ENCODE measurements at regions not wholly inside any gene's neighbourhood (a gene's known extent, or its start where the extent isn't known, plus 50 kb on each side); places are given as distances from the start of the nearest gene placed in this dataset.
A peak's percentile ranks its signal among the peaks of the same experiment; 100 is the strongest.

DNA sequence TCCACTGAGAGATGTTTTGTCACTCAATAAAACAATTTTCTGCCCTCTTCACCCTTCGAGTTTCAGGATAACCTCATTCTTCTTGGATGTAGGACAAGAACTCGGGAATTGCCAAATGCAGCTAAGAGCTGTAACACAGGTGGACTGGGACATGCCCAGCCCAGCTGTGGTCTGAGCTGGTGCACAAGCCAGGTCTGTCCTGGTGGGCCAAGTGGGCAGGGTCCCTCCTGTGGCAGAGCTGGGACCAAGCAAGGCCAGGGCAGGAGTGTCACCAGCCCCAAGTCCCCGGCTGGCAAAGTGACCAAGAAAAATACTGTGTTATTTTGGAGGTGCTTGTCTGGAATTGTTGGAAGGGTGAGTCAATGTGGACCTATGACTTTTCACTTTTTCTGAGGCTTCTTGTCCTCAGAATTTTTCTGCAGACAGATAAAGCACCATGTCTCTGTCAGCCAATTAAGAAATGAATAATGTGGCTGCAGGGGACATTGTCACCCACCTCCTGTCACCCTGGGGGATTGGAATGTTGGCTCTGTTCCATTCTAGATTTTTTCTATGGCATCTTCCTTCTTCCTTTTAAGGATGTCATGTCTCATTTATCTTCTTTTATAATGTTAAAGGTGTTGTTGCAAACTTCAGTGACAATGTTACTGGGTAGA lies 645.2 kb upstream of the EPHA6 start:
- DNase-seq (ENCODE audit: low spot score): no peak

DNA sequence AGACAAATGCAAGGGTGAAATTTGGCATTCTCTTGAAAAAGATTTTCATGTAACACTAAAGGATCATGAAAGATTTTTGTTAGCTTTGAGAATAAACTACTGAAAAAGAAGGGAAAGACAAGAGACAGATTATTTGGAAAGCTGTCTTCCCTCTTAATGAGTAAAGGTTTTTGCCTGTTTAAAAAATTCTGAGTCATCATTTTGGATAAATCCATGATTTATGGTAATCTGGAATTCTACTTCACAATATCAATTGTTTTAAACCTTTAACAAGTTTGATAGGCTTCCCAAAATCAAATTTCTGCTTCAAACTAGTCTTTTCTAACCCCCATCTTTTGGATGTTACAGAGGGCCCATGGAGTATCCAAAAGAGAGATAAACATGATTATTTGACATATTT lies 641.5 kb upstream of the EPHA6 start:
- DNase-seq (ENCODE audit: low spot score): no peak

DNA sequence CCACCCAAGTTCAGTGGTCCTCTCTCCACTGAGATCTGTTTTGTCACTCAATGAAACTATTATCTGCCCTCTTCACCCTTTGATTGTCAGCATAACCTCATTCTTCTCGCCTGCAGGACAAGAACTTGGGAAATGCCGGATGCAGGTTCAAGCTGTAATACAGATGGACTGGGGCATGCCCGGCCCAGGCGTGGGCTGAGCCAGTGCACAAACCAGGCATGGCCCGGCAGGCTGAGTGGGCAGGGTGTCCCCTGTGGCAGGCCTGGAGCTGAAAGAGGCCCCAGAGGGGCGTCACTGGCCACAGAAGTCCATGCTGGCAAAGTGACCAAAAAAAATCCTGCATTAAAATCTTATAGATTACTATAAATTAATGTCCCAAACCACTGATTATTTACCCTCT lies 638.9 kb upstream of the EPHA6 start:
- no peak for DNase-seq (ENCODE audit: low spot score)

DNA sequence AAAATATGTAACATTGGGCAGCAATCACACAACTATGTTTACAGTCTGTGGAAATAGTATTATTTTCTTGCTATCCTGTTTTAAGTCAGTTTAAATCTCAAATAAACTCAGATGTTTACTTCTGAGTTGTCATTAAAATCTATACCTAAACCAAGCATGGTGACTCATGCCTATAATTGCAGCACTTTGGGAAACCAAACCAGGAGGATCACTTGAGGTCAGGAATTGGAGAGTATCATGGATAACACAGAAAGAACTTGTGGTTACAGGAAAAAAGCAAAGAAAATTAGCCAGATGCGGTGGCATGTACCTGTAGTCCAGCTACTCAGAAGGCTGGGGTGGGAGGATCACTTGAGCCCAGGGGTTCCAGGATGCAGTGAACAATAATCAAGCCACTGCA lies 631.6 kb upstream of the EPHA6 start:
- no peak for DNase-seq (ENCODE audit: low spot score)

DNA sequence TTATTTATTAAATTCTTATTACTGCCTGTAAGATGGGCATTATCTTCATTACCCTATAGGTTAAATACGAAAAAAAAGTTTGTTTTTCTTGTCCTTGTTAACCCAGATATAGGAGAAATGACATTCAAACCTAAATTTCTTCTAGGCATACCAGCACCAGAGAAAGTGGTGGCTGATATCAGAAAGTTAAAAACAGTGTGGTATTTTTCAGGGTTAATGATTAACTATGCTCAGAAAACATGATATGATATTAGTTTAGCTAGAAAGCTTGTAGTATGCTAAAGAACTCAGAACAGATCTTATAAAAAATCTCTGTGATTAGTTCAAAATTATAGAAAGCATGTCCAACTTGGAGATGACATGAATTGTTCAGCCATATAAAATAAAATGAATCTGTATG lies 630.5 kb upstream of the EPHA6 start:
- DNase-seq (ENCODE audit: low spot score): no peak

GRCh38 chr3:96190024-96190616 lies 624.3 kb upstream of the EPHA6 start:
- no peak for DNase-seq (ENCODE audit: low spot score)

DNA sequence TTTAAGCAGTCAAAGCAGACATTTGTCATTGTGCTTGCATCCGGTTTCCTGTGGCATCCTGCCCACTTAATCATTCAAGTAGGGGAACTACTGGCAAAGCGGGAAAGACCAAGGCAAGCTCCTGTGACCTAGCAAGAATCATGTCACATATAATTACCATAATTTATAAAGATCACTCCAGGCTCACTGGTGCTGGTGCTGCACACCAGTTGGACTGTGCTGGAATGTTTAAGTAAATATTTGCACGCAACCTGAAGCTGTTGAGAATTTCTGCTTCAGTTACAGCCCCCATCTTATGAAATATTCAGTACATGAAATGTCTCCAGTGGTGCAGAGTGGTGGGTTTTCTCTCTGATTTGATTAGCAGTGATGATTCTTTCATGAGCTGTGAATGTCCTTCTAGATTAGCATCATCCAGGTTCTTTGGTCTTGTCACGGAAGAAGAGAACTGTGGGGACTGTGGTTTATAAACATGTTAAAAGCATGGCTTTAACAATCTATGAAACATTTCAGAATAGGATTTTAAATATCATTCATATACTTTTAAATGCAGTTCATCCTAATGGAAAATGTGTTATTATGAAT lies 621.3 kb upstream of the EPHA6 start:
- DNase-seq (ENCODE audit: low spot score): no peak

GRCh38 chr3:96200897-96201296 lies 613.5 kb upstream of the EPHA6 start:
- no peak for DNase-seq (ENCODE audit: low spot score)

GRCh38 chr3:96201463-96201862 lies 612.9 kb upstream of the EPHA6 start:
- no peak for DNase-seq (ENCODE audit: low spot score)

DNA sequence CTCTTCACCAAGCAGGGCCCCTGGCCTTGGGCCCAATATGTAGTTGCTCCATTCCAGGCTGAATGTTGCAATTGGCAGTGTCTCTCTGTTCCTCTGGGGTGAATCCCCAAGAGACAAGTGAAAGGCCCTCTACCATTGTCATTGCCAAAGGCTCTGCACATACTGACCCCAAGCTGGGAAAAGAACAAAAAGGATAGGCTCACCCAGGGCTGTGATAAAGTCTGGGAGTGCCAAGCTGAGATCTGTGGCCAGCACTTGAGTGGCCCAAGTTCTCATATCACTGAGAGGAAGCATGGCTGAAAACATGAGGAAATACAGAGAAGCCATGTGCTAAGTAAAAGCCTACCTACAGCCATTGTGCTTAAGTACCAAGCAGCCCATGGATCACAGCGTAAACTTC lies 612.2 kb upstream of the EPHA6 start:
- no peak for DNase-seq (ENCODE audit: low spot score)

- peak; percentile 44 for DNase-seq (ENCODE audit: low spot score)
Measured at GRCh38 chr3:96209699-96210098, 604.7 kb upstream of the EPHA6 start.

- DNase-seq (ENCODE audit: low spot score): no peak
Measured at GRCh38 chr3:96213393-96213792, 601.0 kb upstream of the EPHA6 start.

GRCh38 chr3:96214941-96215340 lies 599.5 kb upstream of the EPHA6 start:
- no peak for DNase-seq (ENCODE audit: low spot score)

- no peak for DNase-seq (ENCODE audit: low spot score)
Measured at GRCh38 chr3:96225494-96225893, 588.9 kb upstream of the EPHA6 start.

DNA sequence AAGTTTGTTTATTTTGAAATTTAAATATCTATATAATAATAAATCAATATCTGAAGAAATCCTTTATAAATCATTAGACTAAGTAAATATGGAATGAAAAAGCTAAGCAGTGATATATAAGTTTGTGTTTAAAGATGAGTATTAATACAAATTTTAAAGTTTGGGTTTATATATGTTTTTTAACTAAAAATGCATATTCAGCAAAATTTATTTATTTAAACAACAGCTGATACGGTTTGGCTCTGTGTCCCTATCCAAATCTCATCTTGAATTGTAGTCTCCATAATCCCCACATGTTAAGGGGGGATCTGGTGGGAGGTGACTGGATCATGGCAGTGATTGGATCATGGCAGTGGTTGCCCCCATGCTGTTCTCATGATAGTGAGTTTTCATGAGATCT lies 580.7 kb upstream of the EPHA6 start:
- no peak for DNase-seq (ENCODE audit: low spot score)

DNA sequence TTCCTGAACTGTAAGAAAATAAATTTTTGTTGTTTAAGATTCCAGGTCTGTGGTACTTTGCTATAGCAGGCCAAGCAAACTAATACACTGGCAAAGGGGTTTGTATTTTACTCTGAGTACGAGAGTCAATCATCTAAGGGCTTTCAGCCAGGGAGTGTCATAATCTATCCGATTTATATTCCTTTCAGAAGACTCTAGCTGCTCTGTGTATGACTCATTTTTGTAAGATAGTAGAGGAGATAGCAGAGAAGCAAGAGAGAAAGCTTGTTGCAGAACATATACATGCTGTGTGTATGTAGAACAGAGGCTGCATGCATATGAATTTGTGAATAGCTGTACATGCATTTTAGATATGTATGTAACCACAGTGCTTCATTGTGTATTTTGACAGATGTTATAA lies 577.9 kb upstream of the EPHA6 start:
- DNase-seq (ENCODE audit: low spot score): no peak

GRCh38 chr3:96259299-96259698 lies 555.1 kb upstream of the EPHA6 start:
- no peak for DNase-seq (ENCODE audit: low spot score)

- no peak for DNase-seq (ENCODE audit: low spot score)
Measured at GRCh38 chr3:96264701-96265100, 549.7 kb upstream of the EPHA6 start.

- peak; percentile 16 for DNase-seq (ENCODE audit: low spot score)
Measured at GRCh38 chr3:96266395-96267190, 547.8 kb upstream of the EPHA6 start.

- no peak for DNase-seq (ENCODE audit: low spot score)
Measured at GRCh38 chr3:96267577-96267976, 546.8 kb upstream of the EPHA6 start.

GRCh38 chr3:96294143-96294542 lies 520.3 kb upstream of the EPHA6 start:
- no peak for DNase-seq (ENCODE audit: low spot score)

- no peak for DNase-seq (ENCODE audit: low spot score)
Measured at GRCh38 chr3:96300743-96301142, 513.7 kb upstream of the EPHA6 start.

DNA sequence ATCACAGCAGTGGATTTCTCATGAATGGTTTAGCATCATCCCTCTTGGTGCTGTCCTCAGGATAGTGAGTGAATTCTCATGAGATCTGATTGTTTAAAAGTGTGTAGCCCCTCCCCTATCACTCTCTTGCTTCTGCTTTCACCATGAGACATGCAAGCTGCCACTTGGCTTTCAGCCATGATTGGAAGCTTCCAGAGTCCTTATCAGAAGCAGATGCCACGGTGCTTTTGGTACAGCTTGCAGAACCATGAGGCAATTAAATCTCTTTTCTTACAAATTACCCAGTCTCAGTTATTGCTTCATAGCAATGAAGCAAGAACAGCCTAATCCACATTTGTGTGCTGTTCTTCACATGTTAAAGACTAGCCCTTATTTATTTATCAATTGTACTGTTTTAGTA lies 495.2 kb upstream of the EPHA6 start:
- DNase-seq (ENCODE audit: low spot score): no peak

Data from LoVo (cell line).